A673 (cell line): ENCODE measurements at regions not wholly inside any gene's neighbourhood (a gene's known extent, or its start where the extent isn't known, plus 50 kb on each side); places are given as distances from the start of the nearest gene placed in this dataset.

Source experiments
- EZH2 ChIP-seq: fragments of 200-600 bp; sonication (generic); IDR thresholded peaks from 2 replicates; pipeline ENCODE4 v1.6.1; 2017; ENCODE audit warnings: borderline replicate concordance, low read depth, mild to moderate bottlenecking, mixed read lengths, antibody characterized with exemption, low read length; ENCODE audit not compliant: poor library complexity, severe bottlenecking
- TF ChIP-seq, protein P1 (sequence below): fragments of 300-800, 200-600 bp; sonication (generic); conservative IDR thresholded peaks from 2 replicates; pipeline ENCODE4 v1.5.1; 2017; ENCODE audit warnings: low read depth, mild to moderate bottlenecking, antibody characterized with exemption, low read length, moderate library complexity, mixed read lengths

DNA sequence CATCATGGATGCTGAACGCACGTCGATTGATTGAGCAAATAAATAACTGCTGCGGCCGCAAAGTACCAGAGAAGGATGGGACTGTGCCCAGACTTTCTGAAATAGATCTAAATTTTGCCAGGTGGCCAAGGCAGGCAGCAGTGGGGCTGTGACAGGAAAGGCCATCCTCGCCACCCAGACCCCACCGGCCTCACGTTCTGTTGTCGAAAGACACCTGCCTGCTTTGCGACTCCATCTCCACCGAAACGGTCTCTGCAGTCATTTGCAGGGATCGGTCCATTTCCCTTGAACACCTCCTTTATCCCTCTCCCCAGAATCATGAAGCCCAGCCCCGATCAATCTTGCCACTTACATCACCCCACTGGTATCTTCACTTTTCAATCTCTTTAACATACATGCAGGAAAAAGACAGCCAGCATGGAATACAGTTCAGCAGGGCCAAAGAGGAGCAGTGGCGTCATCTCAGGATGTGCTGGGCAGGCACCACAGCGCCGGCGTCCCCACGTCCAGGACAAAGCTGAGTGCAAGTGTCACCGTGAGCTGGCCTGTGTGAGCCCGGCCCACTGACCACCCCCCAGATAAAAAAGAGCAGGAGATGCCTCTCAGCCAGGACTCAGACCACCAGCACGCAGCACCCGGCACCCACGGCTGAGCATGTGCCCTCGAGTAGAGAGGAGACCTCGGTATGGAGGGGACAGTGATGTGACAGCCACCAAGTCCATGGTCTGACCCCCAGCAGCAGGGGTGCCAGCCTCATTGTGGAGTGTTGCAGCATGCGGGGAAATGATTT, 610.3 kb downstream of the TBC1D22A start:
- TF ChIP-seq, protein P1, sequence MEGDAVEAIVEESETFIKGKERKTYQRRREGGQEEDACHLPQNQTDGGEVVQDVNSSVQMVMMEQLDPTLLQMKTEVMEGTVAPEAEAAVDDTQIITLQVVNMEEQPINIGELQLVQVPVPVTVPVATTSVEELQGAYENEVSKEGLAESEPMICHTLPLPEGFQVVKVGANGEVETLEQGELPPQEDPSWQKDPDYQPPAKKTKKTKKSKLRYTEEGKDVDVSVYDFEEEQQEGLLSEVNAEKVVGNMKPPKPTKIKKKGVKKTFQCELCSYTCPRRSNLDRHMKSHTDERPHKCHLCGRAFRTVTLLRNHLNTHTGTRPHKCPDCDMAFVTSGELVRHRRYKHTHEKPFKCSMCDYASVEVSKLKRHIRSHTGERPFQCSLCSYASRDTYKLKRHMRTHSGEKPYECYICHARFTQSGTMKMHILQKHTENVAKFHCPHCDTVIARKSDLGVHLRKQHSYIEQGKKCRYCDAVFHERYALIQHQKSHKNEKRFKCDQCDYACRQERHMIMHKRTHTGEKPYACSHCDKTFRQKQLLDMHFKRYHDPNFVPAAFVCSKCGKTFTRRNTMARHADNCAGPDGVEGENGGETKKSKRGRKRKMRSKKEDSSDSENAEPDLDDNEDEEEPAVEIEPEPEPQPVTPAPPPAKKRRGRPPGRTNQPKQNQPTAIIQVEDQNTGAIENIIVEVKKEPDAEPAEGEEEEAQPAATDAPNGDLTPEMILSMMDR = no peak
- no peak for TF ChIP-seq EZH2
